ENCODE measurements at regions not wholly inside any gene's neighbourhood (a gene's known extent, or its start where the extent isn't known, plus 50 kb on each side); places are given as distances from the start of the nearest gene placed in this dataset.

DNA sequence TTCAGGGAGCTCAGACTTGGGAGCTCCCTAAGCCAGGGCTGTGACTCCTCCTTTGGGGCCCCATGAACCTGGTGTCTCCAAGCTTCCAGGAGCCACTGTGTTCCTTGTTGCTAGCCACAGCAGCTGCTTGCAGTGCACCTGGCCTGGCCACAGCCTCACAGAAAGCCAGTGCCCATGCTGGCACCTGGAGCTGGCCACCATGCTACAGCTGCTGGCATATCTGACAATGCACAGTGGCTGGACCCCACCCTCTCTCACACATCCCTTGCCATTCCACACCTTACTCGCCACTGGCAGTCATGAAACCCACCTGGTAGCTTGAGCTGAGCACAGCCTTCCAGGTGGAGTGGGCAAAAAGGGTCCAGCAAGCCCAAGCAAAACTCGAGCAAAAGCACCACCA, 441.7 kb downstream of the ARAP2 start:
- Histone ChIP-seq H3K27me3 (ENCODE audit: control insufficient read depth, insufficient read depth, low read length) (no peaks in the 10 kb centered on the region), H3K36me3 (ENCODE audit: control insufficient read depth, insufficient read depth, low read length) (no peaks in the 10 kb centered on the region), H3K4me3 (ENCODE audit: low read depth, low read length) (no peak overlapping the region)
- TF ChIP-seq, protein P1, sequence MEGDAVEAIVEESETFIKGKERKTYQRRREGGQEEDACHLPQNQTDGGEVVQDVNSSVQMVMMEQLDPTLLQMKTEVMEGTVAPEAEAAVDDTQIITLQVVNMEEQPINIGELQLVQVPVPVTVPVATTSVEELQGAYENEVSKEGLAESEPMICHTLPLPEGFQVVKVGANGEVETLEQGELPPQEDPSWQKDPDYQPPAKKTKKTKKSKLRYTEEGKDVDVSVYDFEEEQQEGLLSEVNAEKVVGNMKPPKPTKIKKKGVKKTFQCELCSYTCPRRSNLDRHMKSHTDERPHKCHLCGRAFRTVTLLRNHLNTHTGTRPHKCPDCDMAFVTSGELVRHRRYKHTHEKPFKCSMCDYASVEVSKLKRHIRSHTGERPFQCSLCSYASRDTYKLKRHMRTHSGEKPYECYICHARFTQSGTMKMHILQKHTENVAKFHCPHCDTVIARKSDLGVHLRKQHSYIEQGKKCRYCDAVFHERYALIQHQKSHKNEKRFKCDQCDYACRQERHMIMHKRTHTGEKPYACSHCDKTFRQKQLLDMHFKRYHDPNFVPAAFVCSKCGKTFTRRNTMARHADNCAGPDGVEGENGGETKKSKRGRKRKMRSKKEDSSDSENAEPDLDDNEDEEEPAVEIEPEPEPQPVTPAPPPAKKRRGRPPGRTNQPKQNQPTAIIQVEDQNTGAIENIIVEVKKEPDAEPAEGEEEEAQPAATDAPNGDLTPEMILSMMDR (IDR thresholded peaks at IDR 0.05; ENCODE audit: insufficient read depth, low read length, poor library complexity, severe bottlenecking): no peak
- no peak for DNase-seq (ENCODE audit: low read depth)

DNA sequence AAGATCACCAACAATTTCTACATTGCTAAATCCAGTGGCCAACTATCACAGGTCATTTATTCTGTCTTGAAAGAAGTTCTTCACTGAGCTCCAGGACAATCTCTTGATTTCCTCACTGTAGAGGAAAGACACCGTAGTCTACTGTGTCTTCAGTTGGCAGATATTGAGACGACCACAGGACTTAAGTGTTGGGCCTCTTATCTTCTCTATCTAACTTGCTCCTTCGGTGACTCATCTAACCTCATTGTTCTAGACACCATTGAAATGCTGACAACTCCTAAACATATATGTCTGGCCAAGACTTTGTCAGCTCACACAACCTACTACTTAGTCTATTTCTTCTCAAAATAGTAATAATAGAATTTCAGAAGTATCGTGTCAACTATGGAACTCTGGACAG, 425.8 kb downstream of the ARAP2 start:
- Histone ChIP-seq H3K4me3 (ENCODE audit: low read depth, low read length) (no peak overlapping the region), H3K27me3 (ENCODE audit: control insufficient read depth, insufficient read depth, low read length) (no peaks in the 10 kb centered on the region), H3K36me3 (ENCODE audit: control insufficient read depth, insufficient read depth, low read length) (no peaks in the 10 kb centered on the region)
- no peak for DNase-seq (ENCODE audit: low read depth)
- TF ChIP-seq, protein P1 (IDR thresholded peaks at IDR 0.05; ENCODE audit: insufficient read depth, low read length, poor library complexity, severe bottlenecking): no peak

DNA sequence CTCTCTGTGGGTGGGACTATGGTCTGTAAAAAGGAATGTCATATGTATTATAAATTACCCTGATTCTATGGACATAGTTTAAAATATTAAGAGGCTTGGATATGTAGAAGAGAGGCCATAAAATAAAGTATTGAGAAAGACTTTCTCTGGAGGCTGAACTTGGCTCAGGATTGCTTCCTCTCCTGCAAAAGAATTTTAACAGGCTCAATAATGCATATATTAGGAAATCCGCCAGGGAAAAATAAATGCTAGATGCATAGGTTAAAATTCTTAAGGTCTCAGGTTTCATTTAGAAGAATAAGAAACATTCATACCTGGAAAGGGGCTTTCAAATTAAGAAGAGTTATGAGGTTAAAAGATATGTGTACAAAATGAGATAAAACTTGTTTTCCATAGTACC, 424.3 kb downstream of the ARAP2 start:
- H3K4me3 ChIP-seq (ENCODE audit: low read depth, low read length): no peak overlapping the region
- TF ChIP-seq, protein P1 (IDR thresholded peaks at IDR 0.05; ENCODE audit: insufficient read depth, low read length, poor library complexity, severe bottlenecking): no peak
- no peak for DNase-seq (ENCODE audit: low read depth)
- H3K27me3 ChIP-seq (ENCODE audit: control insufficient read depth, insufficient read depth, low read length): no peaks in the 10 kb centered on the region
- H3K36me3 ChIP-seq (ENCODE audit: control insufficient read depth, insufficient read depth, low read length): no peaks in the 10 kb centered on the region

DNA sequence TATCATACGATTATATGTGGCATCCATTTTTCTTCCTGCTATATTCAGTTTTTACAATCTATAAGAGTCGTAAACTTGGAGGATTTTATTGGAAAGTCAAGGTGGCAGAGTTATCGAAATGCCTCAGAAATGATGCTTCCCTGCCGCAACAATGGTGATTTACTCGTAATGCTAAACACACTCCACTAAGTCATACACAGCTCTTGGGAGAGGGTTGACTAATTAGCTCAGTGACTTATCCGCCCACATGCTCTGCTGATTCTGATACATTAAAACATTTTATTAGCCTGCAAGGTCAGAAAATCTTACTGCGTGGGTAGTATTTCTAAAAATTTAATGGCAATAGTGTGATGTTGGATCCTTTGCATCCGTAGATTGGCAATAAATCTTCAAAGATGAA, 420.1 kb downstream of the ARAP2 start:
- Histone ChIP-seq H3K27me3 (ENCODE audit: control insufficient read depth, insufficient read depth, low read length) (no peaks in the 10 kb centered on the region), H3K36me3 (ENCODE audit: control insufficient read depth, insufficient read depth, low read length) (no peaks in the 10 kb centered on the region), H3K4me3 (ENCODE audit: low read depth, low read length) (no peak overlapping the region)
- DNase-seq (ENCODE audit: low read depth): no peak
- TF ChIP-seq, protein P1 (IDR thresholded peaks at IDR 0.05; ENCODE audit: insufficient read depth, low read length, poor library complexity, severe bottlenecking): no peak

DNA sequence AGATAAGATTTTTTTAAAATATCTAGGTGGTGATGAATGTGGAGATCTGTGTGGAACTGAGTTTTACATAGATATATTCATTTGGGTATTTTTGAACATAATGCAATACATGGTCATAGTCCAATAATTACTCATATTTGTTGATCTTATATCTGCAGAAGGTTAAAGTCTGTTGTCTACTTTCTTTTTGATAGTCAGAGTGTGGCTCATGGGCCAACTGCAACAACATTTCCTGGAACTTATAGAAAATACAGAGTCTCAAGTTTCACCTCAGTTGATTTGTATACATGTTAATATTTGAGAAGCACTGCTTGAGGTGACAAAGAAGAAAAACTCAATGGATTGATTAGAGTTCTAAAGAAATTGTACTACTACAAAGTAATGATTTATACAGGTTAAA, 408.4 kb downstream of the ARAP2 start:
- DNase-seq (ENCODE audit: low read depth): no peak
- no peak overlapping the region for H3K4me3 ChIP-seq (ENCODE audit: low read depth, low read length)
- no peaks in the 10 kb centered on the region for H3K36me3 ChIP-seq (ENCODE audit: control insufficient read depth, insufficient read depth, low read length)
- H3K27me3 ChIP-seq (ENCODE audit: control insufficient read depth, insufficient read depth, low read length): no peaks in the 10 kb centered on the region
- TF ChIP-seq, protein P1 (IDR thresholded peaks at IDR 0.05; ENCODE audit: insufficient read depth, low read length, poor library complexity, severe bottlenecking): no peak

DNA sequence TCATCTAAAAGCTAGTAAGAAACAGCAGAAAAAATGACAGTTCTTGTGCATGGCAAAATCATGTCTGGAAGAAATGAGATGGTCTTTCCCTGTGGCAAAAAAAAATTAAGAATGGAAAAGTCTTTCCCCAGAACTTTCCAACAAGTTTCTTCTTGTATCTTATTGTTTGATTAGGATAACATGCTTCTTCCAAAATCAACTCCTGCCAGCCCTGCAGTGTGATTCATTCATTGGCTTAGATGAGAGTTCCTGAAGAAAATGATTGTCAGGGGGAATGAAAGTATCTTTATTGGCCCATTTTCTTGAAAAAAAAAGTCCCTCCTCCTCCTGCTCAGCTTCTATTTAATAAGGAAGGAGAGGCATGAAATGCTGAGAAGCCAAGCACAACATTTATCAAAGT, 407.7 kb downstream of the ARAP2 start:
- no peak for DNase-seq (ENCODE audit: low read depth)
- TF ChIP-seq, protein P1 (IDR thresholded peaks at IDR 0.05; ENCODE audit: insufficient read depth, low read length, poor library complexity, severe bottlenecking): no peak
- Histone ChIP-seq H3K36me3 (ENCODE audit: control insufficient read depth, insufficient read depth, low read length) (no peaks in the 10 kb centered on the region), H3K27me3 (ENCODE audit: control insufficient read depth, insufficient read depth, low read length) (no peaks in the 10 kb centered on the region), H3K4me3 (ENCODE audit: low read depth, low read length) (no peak overlapping the region)

Data from kidney epithelial cell (primary cell).